IgD-negative memory B cell (primary cell): ENCODE measurements at regions not wholly inside any gene's neighbourhood (a gene's known extent, or its start where the extent isn't known, plus 50 kb on each side); places are given as distances from the start of the nearest gene placed in this dataset.
"Not testable (repeated sequence)": the region's sequence is repeated elsewhere in the genome, so short reads cannot be mapped to it uniquely, and the experiment has no call there.

ENCODE experiments used
- H3K27ac Mint-ChIP-seq, 3 donors: one replicate each; pipeline ENCODE4 v1.8.0; 2020 to 2022; ENCODE audit warnings: mild to moderate bottlenecking in 3 of 3, mixed read lengths in 3 of 3, moderate library complexity in 1 of 3
- H3K27me3 Mint-ChIP-seq: one replicate; pipeline ENCODE4 v1.8.0; 2021; ENCODE audit warnings: mixed read lengths
- H3K36me3 Mint-ChIP-seq: one replicate; pipeline ENCODE4 v1.8.0; 2020; ENCODE audit warnings: mild to moderate bottlenecking, mixed read lengths
- H3K4me1 Mint-ChIP-seq, 3 donors: one replicate each; pipeline ENCODE4 v1.8.0; 2020 to 2022; ENCODE audit warnings: mixed read lengths in 3 of 3, mild to moderate bottlenecking in 1 of 3
- H3K4me3 Mint-ChIP-seq, 4 donors: one replicate each; pipeline ENCODE4 v1.8.0; 2020 to 2022; ENCODE audit warnings: mild to moderate bottlenecking in 4 of 4, mixed read lengths in 4 of 4, moderate library complexity in 3 of 4
- H3K9me3 Mint-ChIP-seq, 3 donors: one replicate each; pipeline ENCODE4 v1.8.0; 2020 to 2021; ENCODE audit warnings: mixed read lengths in 3 of 3, mild to moderate bottlenecking in 1 of 3

DNA sequence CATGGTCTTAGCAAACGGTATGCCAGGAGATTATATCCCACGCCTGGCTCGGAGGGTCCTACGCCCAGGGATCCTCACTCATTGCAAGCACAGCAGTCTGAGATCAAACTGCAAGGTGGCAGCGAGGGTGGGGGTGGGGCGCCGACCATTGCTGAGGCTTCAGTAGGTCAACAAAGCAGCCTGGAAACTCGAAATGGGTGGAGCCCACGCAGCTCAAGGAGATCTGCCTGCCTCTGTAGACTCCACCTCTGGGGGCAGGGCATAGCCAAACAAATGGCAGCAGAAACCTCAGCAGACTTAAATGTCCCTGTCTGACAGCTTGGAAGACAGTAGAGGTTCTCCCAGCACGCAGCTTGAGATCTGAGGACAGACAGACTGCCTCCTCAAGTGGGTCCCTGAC is 172.7 kb upstream of the IRAK1BP1 start:
- H3K9me3 Mint-ChIP-seq, H3K27me3 Mint-ChIP-seq, H3K4me1 Mint-ChIP-seq, H3K27ac Mint-ChIP-seq, H3K36me3 Mint-ChIP-seq, H3K4me3 Mint-ChIP-seq: not testable (repeated sequence)

DNA sequence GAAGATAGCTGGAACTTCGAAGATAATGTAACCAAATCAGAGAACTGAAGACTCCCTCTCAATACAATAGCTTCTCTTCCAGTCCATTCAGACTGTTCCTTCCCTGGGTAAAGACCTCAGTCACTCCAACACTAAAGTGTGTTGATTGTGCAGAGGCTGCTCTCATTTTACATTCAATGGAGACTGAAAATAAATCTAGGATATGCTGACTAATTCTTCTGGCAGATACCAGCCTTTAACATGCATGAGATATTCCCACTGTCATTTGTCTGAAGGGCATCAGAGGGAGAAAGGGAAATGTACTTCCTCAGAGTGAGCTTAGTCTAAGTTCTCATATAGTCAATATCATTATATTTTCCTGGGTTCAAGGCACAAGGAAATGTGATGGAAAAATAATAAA is 166.4 kb upstream of the IRAK1BP1 start:
- Mint-ChIP-seq H3K27me3 (no peaks in the 10 kb centered on the region), H3K9me3 (peaks cover 0 to 4% (median 0%) of the 10 kb centered on the region in 3 donors), H3K27ac (no peak overlapping the region), H3K4me3 (no peak overlapping the region), H3K4me1 (no peaks in the 10 kb centered on the region), H3K36me3 (no peaks in the 10 kb centered on the region)

GRCh38 chr6:78701407-78701806 is 165.9 kb upstream of the IRAK1BP1 start:
- Mint-ChIP-seq H3K9me3 (peaks cover 0 to 4% (median 0%) of the 10 kb centered on the region in 3 donors), H3K27ac (no peak overlapping the region), H3K36me3 (no peaks in the 10 kb centered on the region), H3K27me3 (no peaks in the 10 kb centered on the region), H3K4me3 (no peak overlapping the region), H3K4me1 (no peaks in the 10 kb centered on the region)

- peaks cover 0 to 1% (median 0%) of the 10 kb centered on the region in 3 donors for H3K9me3 Mint-ChIP-seq
- no peaks in the 10 kb centered on the region for H3K4me1 Mint-ChIP-seq
- no peak overlapping the region for H3K27ac Mint-ChIP-seq
- no peak overlapping the region for H3K4me3 Mint-ChIP-seq
- H3K36me3 Mint-ChIP-seq: no peaks in the 10 kb centered on the region
- peaks cover 2% of the 10 kb centered on the region for H3K27me3 Mint-ChIP-seq
Measured at GRCh38 chr6:78709021-78709420, 158.3 kb upstream of the IRAK1BP1 start.

- H3K27ac Mint-ChIP-seq: no peak overlapping the region
- H3K9me3 Mint-ChIP-seq: peaks cover 0 to 5% (median 3%) of the 10 kb centered on the region in 3 donors
- no peak overlapping the region for H3K4me3 Mint-ChIP-seq
- no peaks in the 10 kb centered on the region for H3K36me3 Mint-ChIP-seq
- peaks cover 2% of the 10 kb centered on the region for H3K27me3 Mint-ChIP-seq
- H3K4me1 Mint-ChIP-seq: no peaks in the 10 kb centered on the region
Measured at GRCh38 chr6:78713564-78713963, 153.8 kb upstream of the IRAK1BP1 start.

DNA sequence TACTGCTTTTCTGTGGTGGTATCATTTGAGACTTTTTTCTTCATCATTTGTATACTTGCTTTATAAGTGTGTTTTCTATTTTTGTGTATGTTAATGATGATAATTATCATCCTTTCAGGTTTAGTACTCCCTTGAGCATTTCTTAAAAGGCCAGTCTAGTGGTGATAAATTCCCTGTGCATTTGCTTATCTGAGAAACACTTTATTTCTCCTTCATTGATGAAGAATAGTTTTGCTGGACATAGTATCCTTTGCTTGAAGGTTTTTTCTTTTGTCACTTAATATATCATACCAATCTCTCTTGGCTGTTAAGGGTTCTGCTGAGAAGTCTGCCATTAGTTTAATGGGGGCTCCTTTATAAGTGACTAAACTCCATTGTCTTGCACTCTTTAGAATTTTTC is 123.2 kb upstream of the IRAK1BP1 start:
- Mint-ChIP-seq H3K9me3 (peaks cover 6 to 23% (median 12%) of the 10 kb centered on the region in 3 donors), H3K27ac (no peak overlapping the region), H3K4me1 (no peaks in the 10 kb centered on the region), H3K4me3 (no peak overlapping the region), H3K36me3 (no peaks in the 10 kb centered on the region), H3K27me3 (no peaks in the 10 kb centered on the region)

DNA sequence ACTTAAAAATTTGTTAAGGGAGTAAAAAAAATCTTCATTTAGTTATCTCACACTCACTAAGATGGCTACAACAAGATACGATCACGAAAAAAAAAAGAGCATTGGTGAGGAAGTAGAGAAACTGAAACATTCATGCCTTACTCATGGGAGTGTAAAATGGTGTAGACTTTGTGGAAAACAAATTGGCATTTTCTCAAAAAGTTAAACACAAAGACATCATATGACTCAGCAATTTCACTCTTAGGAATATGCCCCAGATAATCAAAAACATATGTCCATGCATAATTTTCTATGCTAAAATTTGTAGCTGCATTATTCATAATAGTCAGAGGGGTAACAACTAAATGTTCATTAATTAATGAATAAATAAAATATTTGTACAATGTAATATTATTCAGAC is 120.9 kb upstream of the IRAK1BP1 start:
- H3K4me3 Mint-ChIP-seq: no peak overlapping the region
- no peaks in the 10 kb centered on the region for H3K27me3 Mint-ChIP-seq
- H3K36me3 Mint-ChIP-seq: no peaks in the 10 kb centered on the region
- H3K4me1 Mint-ChIP-seq: no peaks in the 10 kb centered on the region
- peaks cover 6 to 23% (median 12%) of the 10 kb centered on the region in 3 donors for H3K9me3 Mint-ChIP-seq
- H3K27ac Mint-ChIP-seq: no peak overlapping the region

GRCh38 chr6:78749326-78749725 is 118.0 kb upstream of the IRAK1BP1 start:
- Mint-ChIP-seq H3K36me3 (no peaks in the 10 kb centered on the region), H3K4me3 (no peak overlapping the region), H3K4me1 (no peaks in the 10 kb centered on the region), H3K27me3 (no peaks in the 10 kb centered on the region), H3K27ac (no peak overlapping the region), H3K9me3 (peaks cover 2 to 14% (median 10%) of the 10 kb centered on the region in 3 donors)

- not testable (repeated sequence) for H3K36me3 Mint-ChIP-seq, H3K4me1 Mint-ChIP-seq, H3K27ac Mint-ChIP-seq, H3K4me3 Mint-ChIP-seq, H3K27me3 Mint-ChIP-seq
- peaks cover 6 to 15% (median 9%) of the 10 kb centered on the region in 3 donors for H3K9me3 Mint-ChIP-seq
Measured at GRCh38 chr6:78758297-78758798, 109.0 kb upstream of the IRAK1BP1 start.

DNA sequence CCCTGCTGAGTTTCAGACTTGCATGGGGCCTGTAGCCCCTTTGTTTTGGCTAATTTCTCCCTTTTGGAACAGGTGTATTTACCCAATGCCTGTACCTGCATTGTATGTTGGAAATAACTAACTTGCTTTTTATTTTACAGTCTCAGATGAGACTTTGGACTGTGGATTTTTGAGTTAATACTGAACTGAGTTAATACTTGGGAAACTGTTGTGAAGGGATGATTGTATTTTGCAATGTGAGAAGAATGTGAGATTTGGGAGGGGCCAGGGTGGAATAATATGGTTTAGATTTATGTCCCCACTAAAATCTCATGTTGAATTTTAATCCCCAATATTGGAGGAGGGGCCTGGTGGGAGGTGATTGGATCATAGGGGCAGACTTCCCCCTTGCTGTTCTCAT is 99.1 kb upstream of the IRAK1BP1 start:
- no peaks in the 10 kb centered on the region for H3K36me3 Mint-ChIP-seq
- H3K27ac Mint-ChIP-seq: no peak overlapping the region
- H3K27me3 Mint-ChIP-seq: no peaks in the 10 kb centered on the region
- peaks cover 6 to 21% (median 7%) of the 10 kb centered on the region in 3 donors for H3K9me3 Mint-ChIP-seq
- H3K4me3 Mint-ChIP-seq: no peak overlapping the region
- H3K4me1 Mint-ChIP-seq: no peaks in the 10 kb centered on the region

GRCh38 chr6:78770765-78771164 is 96.6 kb upstream of the IRAK1BP1 start:
- H3K4me3 Mint-ChIP-seq: no peak overlapping the region
- H3K27ac Mint-ChIP-seq: no peak overlapping the region
- H3K36me3 Mint-ChIP-seq: no peaks in the 10 kb centered on the region
- H3K4me1 Mint-ChIP-seq: no peaks in the 10 kb centered on the region
- peaks cover 4 to 14% (median 6%) of the 10 kb centered on the region in 3 donors for H3K9me3 Mint-ChIP-seq
- H3K27me3 Mint-ChIP-seq: no peaks in the 10 kb centered on the region

DNA sequence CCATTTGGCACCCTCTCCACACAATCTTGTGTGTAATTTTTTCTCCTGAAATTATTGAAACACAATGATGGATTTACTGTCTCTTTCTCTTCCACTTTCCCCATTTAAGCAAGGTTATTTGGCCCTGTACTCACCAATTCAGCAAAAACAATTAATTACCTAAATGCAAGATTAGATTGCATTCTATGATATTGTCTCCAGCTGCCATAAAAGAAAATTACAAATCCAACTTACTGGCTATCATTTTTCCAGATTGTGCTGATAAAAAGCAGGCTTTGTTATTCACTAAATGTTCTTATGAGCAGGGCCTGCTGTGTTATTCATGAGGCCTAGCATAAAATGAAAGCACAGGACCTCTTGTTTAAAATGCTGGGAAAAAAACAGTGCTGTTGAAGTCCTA is 95.8 kb upstream of the IRAK1BP1 start:
- no peaks in the 10 kb centered on the region for H3K27me3 Mint-ChIP-seq
- no peak overlapping the region for H3K4me3 Mint-ChIP-seq
- H3K9me3 Mint-ChIP-seq: peaks cover 3 to 8% (median 6%) of the 10 kb centered on the region in 3 donors
- H3K27ac Mint-ChIP-seq: no peak overlapping the region
- H3K36me3 Mint-ChIP-seq: no peaks in the 10 kb centered on the region
- H3K4me1 Mint-ChIP-seq: no peaks in the 10 kb centered on the region

DNA sequence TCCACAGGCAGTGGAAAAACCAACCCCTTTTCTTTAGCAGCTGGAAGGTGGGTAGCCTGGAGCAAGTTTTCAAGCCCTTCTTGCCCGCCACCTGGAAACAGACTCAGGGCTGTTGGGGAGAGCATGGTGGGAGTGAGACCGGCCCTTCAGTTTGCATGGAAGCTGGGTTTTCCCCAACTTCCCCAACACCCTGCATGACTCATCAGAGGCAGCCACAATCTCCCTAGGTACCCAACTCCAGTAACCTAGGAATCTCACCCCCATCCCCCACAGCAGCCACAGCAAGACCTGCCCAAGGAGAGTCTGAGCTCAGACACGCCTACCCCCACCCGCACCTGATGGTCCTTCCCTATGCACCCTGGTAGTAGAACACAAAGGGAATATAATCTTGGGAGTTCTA is 86.3 kb upstream of the IRAK1BP1 start:
- H3K4me3 Mint-ChIP-seq: no peak overlapping the region
- H3K9me3 Mint-ChIP-seq: no peaks in the 10 kb centered on the region
- peaks cover 3% of the 10 kb centered on the region for H3K27me3 Mint-ChIP-seq

GRCh38 chr6:78783366-78783765 is 84.0 kb upstream of the IRAK1BP1 start:
- not testable (repeated sequence) for H3K4me1 Mint-ChIP-seq, H3K36me3 Mint-ChIP-seq, H3K27me3 Mint-ChIP-seq, H3K4me3 Mint-ChIP-seq, H3K9me3 Mint-ChIP-seq, H3K27ac Mint-ChIP-seq

More for the DNA sequence above, 86.3 kb upstream of the IRAK1BP1 start:
- Mint-ChIP-seq H3K4me1 (no peaks in the 10 kb centered on the region), H3K27ac (no peak overlapping the region), H3K36me3 (no peaks in the 10 kb centered on the region)

DNA sequence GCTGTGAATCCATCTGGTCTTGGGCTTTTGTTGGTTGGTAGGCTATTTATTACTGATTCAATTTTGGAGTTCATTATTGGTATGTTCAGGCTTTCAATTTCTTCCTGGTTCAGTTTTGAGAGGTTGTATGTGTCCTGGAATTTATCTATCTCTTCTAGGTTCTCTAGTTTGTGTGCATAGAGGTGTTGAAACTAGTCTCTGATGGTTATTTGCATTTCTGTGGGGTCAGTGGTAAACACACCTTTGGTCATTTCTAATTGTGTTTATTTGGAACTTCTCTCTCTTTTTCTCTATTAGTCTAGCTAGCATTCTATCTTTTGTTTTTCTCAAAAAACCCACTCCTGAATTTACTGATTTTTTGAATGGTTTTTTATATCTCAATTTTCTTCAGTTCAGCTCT is 70.1 kb upstream of the IRAK1BP1 start:
- no peak overlapping the region for H3K27ac Mint-ChIP-seq
- peaks cover 2% of the 10 kb centered on the region for H3K36me3 Mint-ChIP-seq
- H3K4me3 Mint-ChIP-seq: no peak overlapping the region
- no peaks in the 10 kb centered on the region for H3K4me1 Mint-ChIP-seq
- H3K27me3 Mint-ChIP-seq: no peaks in the 10 kb centered on the region
- H3K9me3 Mint-ChIP-seq: peaks cover 0 to 29% (median 24%) of the 10 kb centered on the region in 3 donors

- H3K4me1 Mint-ChIP-seq: no peaks in the 10 kb centered on the region
- H3K9me3 Mint-ChIP-seq: peaks cover 0 to 26% (median 17%) of the 10 kb centered on the region in 3 donors
- H3K27ac Mint-ChIP-seq: no peak overlapping the region
- H3K36me3 Mint-ChIP-seq: peaks cover 3% of the 10 kb centered on the region
- H3K4me3 Mint-ChIP-seq: no peak overlapping the region
- H3K27me3 Mint-ChIP-seq: no peaks in the 10 kb centered on the region
Measured at GRCh38 chr6:78799682-78800081, 67.7 kb upstream of the IRAK1BP1 start.

DNA sequence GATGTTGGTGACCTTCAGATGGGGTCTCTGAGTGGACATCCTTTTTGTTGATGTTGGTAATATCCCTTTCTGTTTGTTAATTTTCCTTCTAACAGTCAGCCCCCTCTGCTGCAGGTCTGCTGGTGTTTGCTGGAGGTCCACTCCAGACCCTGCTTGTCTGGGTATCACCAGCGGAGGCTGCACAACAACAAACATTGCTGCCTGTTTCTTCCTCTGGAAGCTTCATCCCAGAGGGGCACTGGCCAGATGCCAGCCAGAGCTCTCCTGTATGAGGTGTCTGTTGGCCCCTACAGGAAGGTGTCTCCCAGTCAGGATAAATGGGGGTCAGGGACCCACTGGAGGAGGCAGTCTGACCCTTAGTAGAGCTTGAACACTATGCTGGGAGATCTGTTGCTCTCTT is 60.6 kb upstream of the IRAK1BP1 start:
- H3K36me3 Mint-ChIP-seq, H3K4me1 Mint-ChIP-seq, H3K4me3 Mint-ChIP-seq, H3K9me3 Mint-ChIP-seq, H3K27me3 Mint-ChIP-seq, H3K27ac Mint-ChIP-seq: not testable (repeated sequence)
